Thyroid gland (tissue), 4 donors: ENCODE measurements at regions not wholly inside any gene's neighbourhood (a gene's known extent, or its start where the extent isn't known, plus 50 kb on each side); places are given as distances from the start of the nearest gene placed in this dataset.
"Not testable (repeated sequence)": the region's sequence is repeated elsewhere in the genome, so short reads cannot be mapped to it uniquely, and the experiment has no call there.

ENCODE experiments used
- POLR2A ChIP-seq, 2 donors: fragments of 450-650 bp; IDR thresholded peaks; one replicate each; pipeline ENCODE4 v1.6.1; 2017; ENCODE audit warnings: antibody characterized with exemption in 2 of 2, mild to moderate bottlenecking in 2 of 2, moderate library complexity in 1 of 2
- TF ChIP-seq, protein P1 (sequence below), 6 experiments: fragments of 200-600 bp in 3 of 6; fragments of 450-650 bp in 3 of 6; sonication (generic) in 3 of 6; IDR thresholded peaks; one replicate each; pipeline ENCODE4 v1.5.1; 2016 to 2019; ENCODE audit warnings: antibody characterized with exemption in 6 of 6, mild to moderate bottlenecking in 2 of 6, inconsistent platforms in 1 of 6, moderate library complexity in 1 of 6

DNA sequence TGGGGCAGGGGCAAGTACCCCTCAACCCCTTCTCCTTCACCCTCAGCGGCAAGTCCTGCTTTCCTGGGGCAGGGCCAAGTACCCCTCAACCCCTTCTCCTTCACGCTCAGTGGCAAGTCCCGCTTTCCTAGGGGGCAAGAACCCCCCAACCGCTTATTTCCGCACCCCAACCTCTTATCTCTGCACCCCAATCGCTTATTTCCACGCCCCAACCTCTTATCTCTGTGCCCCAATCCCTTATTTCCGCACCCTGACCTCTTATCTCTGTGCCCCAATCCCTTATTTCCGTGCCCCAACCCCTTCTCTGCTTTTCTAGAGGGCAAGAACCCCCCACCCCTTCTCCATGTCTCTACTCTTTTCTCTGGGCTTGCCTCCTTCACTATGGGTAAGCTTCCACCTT, 109.2 kb upstream of the PELI1 start:
- not testable (repeated sequence) for TF ChIP-seq POLR2A (IDR thresholded peaks at IDR 0.05)
- TF ChIP-seq, protein P1, sequence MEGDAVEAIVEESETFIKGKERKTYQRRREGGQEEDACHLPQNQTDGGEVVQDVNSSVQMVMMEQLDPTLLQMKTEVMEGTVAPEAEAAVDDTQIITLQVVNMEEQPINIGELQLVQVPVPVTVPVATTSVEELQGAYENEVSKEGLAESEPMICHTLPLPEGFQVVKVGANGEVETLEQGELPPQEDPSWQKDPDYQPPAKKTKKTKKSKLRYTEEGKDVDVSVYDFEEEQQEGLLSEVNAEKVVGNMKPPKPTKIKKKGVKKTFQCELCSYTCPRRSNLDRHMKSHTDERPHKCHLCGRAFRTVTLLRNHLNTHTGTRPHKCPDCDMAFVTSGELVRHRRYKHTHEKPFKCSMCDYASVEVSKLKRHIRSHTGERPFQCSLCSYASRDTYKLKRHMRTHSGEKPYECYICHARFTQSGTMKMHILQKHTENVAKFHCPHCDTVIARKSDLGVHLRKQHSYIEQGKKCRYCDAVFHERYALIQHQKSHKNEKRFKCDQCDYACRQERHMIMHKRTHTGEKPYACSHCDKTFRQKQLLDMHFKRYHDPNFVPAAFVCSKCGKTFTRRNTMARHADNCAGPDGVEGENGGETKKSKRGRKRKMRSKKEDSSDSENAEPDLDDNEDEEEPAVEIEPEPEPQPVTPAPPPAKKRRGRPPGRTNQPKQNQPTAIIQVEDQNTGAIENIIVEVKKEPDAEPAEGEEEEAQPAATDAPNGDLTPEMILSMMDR (IDR thresholded peaks at IDR 0.05): not testable (repeated sequence)
